Kidney epithelial cell (primary cell): ENCODE measurements at regions not wholly inside any gene's neighbourhood (a gene's known extent, or its start where the extent isn't known, plus 50 kb on each side); places are given as distances from the start of the nearest gene placed in this dataset.

Experiments used
- DNase-seq: peaks from one replicate; pipeline ENCODE4 v3.0.0-alpha.2; 2010; ENCODE audit warnings: low read depth
- H3K27me3 ChIP-seq: 2 replicates; pipeline ENCODE4 v1.6.0; 2011; ENCODE audit warnings: low read length; ENCODE audit not compliant: control insufficient read depth, insufficient read depth
- H3K36me3 ChIP-seq: 2 replicates; pipeline ENCODE4 v1.5.1; 2011; ENCODE audit warnings: low read length; ENCODE audit not compliant: control insufficient read depth, insufficient read depth
- H3K4me3 ChIP-seq: 2 replicates; pipeline ENCODE4 v1.5.1; 2011; ENCODE audit warnings: low read depth, mild to moderate bottlenecking, control low read depth, low read length
- CTCF ChIP-seq: IDR thresholded peaks from 2 replicates; pipeline ENCODE4 v1.5.1; 2011; ENCODE audit warnings: mild to moderate bottlenecking, moderate library complexity, low read length, control low read depth, inconsistent platforms; ENCODE audit not compliant: insufficient read depth, poor library complexity, severe bottlenecking

GRCh38 chr1:239586128-239586527, 199.8 kb downstream of the CHRM3 start:
- DNase-seq: no peak
- Histone ChIP-seq H3K27me3 (no peaks in the 10 kb centered on the region), H3K4me3 (no peak overlapping the region), H3K36me3 (no peaks in the 10 kb centered on the region)
- no peak for TF ChIP-seq CTCF

- DNase-seq: no peak
- Histone ChIP-seq H3K4me3 (no peak overlapping the region), H3K27me3 (no peaks in the 10 kb centered on the region), H3K36me3 (no peaks in the 10 kb centered on the region)
- no peak for TF ChIP-seq CTCF
These were observed 200.7 kb downstream of the CHRM3 start for GRCh38 chr1:239587066-239587465.

GRCh38 chr1:239587574-239588369, 201.4 kb downstream of the CHRM3 start:
- no peaks in the 10 kb centered on the region for H3K36me3 ChIP-seq
- H3K4me3 ChIP-seq: no peak overlapping the region
- no peak for DNase-seq
- TF ChIP-seq CTCF: no peak
- H3K27me3 ChIP-seq: no peaks in the 10 kb centered on the region

GRCh38 chr1:239590556-239590955, 204.2 kb downstream of the CHRM3 start:
- H3K27me3 ChIP-seq: no peaks in the 10 kb centered on the region
- H3K36me3 ChIP-seq: no peaks in the 10 kb centered on the region
- TF ChIP-seq CTCF: no peak
- DNase-seq: no peak
- H3K4me3 ChIP-seq: no peak overlapping the region

GRCh38 chr1:239593527-239593926, 207.2 kb downstream of the CHRM3 start:
- Histone ChIP-seq H3K36me3 (no peaks in the 10 kb centered on the region), H3K27me3 (no peaks in the 10 kb centered on the region), H3K4me3 (no peak overlapping the region)
- no peak for DNase-seq
- TF ChIP-seq CTCF: no peak

DNA sequence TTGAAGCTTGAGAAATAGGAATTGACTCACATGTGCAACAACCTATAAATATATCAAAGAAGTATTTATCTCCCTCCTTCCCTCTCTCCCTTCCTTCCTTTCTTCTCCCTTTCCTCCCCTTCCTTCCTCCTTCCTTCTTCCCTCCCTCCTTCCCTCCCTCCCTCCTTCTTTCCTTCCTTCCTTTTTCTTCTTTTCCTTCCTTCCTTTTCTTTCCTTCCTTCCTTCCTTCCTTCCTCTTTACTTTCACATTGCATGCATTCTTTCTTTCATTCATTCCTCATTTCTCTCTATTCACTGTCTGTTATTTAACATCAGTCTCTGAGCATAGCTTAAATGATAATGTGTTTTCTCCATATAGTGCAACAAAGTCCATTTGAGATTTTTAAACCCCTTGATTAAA, 214.2 kb downstream of the CHRM3 start:
- DNase-seq: no peak
- TF ChIP-seq CTCF: no peak
- Histone ChIP-seq H3K36me3 (no peaks in the 10 kb centered on the region), H3K27me3 (no peaks in the 10 kb centered on the region), H3K4me3 (no peak overlapping the region)
